Endothelial cell of umbilical vein (primary cell): ENCODE measurements at regions not wholly inside any gene's neighbourhood (a gene's known extent, or its start where the extent isn't known, plus 50 kb on each side); places are given as distances from the start of the nearest gene placed in this dataset.

Source experiments
- BruUV-seq: library from RNA; stranded (reverse); fragments of 400-500 nt; replicated peaks from 2 replicates; lab custom pipeline; 2021; lab: Mats Ljungman, UMichigan
- CTCF ChIA-PET: fragments of 300-600, 350-600 bp; sonication (Branson Sonifier 250); formaldehyde crosslinking; loops from one replicate; lab custom pipeline; 2021; ENCODE audit warnings: antibody characterized with exemption, inconsistent platforms; lab: Charles Lee
- POLR2A ChIA-PET: fragments of 300-600, 350-600 bp; sonication (Branson Sonifier 250); formaldehyde crosslinking; loops from one replicate; lab custom pipeline; 2021; ENCODE audit warnings: antibody characterized with exemption, inconsistent platforms; lab: Charles Lee
- DNase-seq: peaks from one replicate; pipeline ENCODE4 v3.0.0-alpha.2; 2011; ENCODE audit warnings: low read depth, low spot score
- FAIRE-seq: peaks from 2 replicates; lab custom pipeline; 2011; peaks lifted over from hg19 to GRCh38; lab: Jason Lieb, UNC
- H2AFZ ChIP-seq: 2 replicates; pipeline ENCODE4 v1.6.0; 2012; ENCODE audit warnings: low read depth, low read length, control low read depth, inconsistent platforms
- H3K27ac ChIP-seq: 2 replicates; pipeline ENCODE4 v1.5.1; 2011; ENCODE audit warnings: low read depth, mild to moderate bottlenecking, control low read depth, low read length, moderate library complexity; ENCODE audit not compliant: insufficient read depth
- H3K27me3 ChIP-seq, 2 experiments: 2 replicates each; pipeline versions ENCODE4 v1.6.0 to v1.6.1; 2011; ENCODE audit warnings: low read length in 2 of 2, mixed read lengths in 1 of 2; ENCODE audit not compliant: control insufficient read depth in 2 of 2, insufficient read depth in 2 of 2
- H3K36me3 ChIP-seq, 2 experiments: 2 replicates in 1 of 2; 3 replicates in 1 of 2; pipeline ENCODE4 v1.5.1; 2011; ENCODE audit warnings: low read length in 2 of 2, mild to moderate bottlenecking in 1 of 2, moderate library complexity in 1 of 2; ENCODE audit not compliant: control insufficient read depth in 2 of 2, insufficient read depth in 2 of 2; ENCODE audit errors: extremely low read depth in 1 of 2
- H3K4me1 ChIP-seq: 3 replicates; pipeline ENCODE4 v1.5.1; 2011; ENCODE audit warnings: mild to moderate bottlenecking, low read length; ENCODE audit not compliant: control insufficient read depth, insufficient read depth; ENCODE audit errors: extremely low read depth
- H3K4me2 ChIP-seq: 2 replicates; pipeline ENCODE4 v1.6.1; 2011; ENCODE audit warnings: low read length, control low read depth, mixed read lengths; ENCODE audit not compliant: insufficient read depth
- H3K4me3 ChIP-seq, 3 experiments: fragments of 200-600 bp in 1 of 3; sonication (generic), shearing (Covaris generic) in 1 of 3; replicated peaks in 1 of 3; 2 replicates each; pipeline ENCODE4 v1.5.1; 2011 to 2016; ENCODE audit warnings: control low read depth in 3 of 3, low read length in 3 of 3, mild to moderate bottlenecking in 2 of 3, inconsistent platforms in 1 of 3, low read depth in 1 of 3, moderate library complexity in 1 of 3; ENCODE audit not compliant: insufficient read depth in 1 of 3
- H3K79me2 ChIP-seq: 2 replicates; pipeline ENCODE4 v1.6.0; 2012; ENCODE audit warnings: low read length, inconsistent platforms; ENCODE audit not compliant: control insufficient read depth, insufficient read depth
- H3K9ac ChIP-seq: replicated peaks from 2 replicates; pipeline ENCODE3; 2011; ENCODE audit warnings: low read length, control low read depth; ENCODE audit not compliant: insufficient read depth; ENCODE audit errors: extremely low read depth
- H3K9me1 ChIP-seq: replicated peaks from 3 replicates; pipeline ENCODE4 v1.6.0; 2011; ENCODE audit warnings: mild to moderate bottlenecking, low read length; ENCODE audit not compliant: control insufficient read depth, insufficient read depth; ENCODE audit errors: extremely low read depth
- H3K9me3 ChIP-seq: replicated peaks from 2 replicates; pipeline ENCODE4 v1.5.1; 2012; ENCODE audit warnings: low read length, inconsistent platforms; ENCODE audit not compliant: control insufficient read depth, insufficient read depth
- H4K20me1 ChIP-seq: replicated peaks from 2 replicates; pipeline ENCODE3; 2011; ENCODE audit warnings: mild to moderate bottlenecking, low read length; ENCODE audit not compliant: control insufficient read depth, insufficient read depth; ENCODE audit errors: extremely low read depth
- EZH2 ChIP-seq: IDR thresholded peaks from 2 replicates; pipeline ENCODE4 v1.6.1; 2012; ENCODE audit warnings: borderline replicate concordance, low read depth, mild to moderate bottlenecking, moderate library complexity, low read length, inconsistent platforms; ENCODE audit not compliant: severe bottlenecking
- FOS ChIP-seq: IDR thresholded peaks from 2 replicates; pipeline ENCODE4 v1.6.1; 2011; ENCODE audit warnings: mild to moderate bottlenecking, low read length, moderate library complexity, borderline replicate concordance; ENCODE audit not compliant: insufficient read depth
- GATA2 ChIP-seq: IDR thresholded peaks from 2 replicates; pipeline ENCODE4 v1.7.0; 2011; ENCODE audit warnings: low read depth, mild to moderate bottlenecking, moderate library complexity, mixed read lengths, low read length; ENCODE audit not compliant: insufficient read length, insufficient read depth
- JUN ChIP-seq: IDR thresholded peaks from 2 replicates; pipeline ENCODE4 v1.6.1; 2011; ENCODE audit warnings: borderline replicate concordance, low read depth; ENCODE audit not compliant: insufficient read length, insufficient read depth
- MAX ChIP-seq: IDR thresholded peaks from 2 replicates; pipeline ENCODE4 v1.6.1; 2011; ENCODE audit not compliant: insufficient read depth, insufficient read length
- MYC ChIP-seq: IDR thresholded peaks from one replicate; pipeline ENCODE4 v1.6.1; 2011; ENCODE audit warnings: mild to moderate bottlenecking, low read depth, low read length
- POLR2A ChIP-seq: IDR thresholded peaks from 2 replicates; pipeline ENCODE4 v1.6.1; 2012; ENCODE audit warnings: low read depth, mild to moderate bottlenecking, control low read depth, low read length
- POLR2AphosphoS5 ChIP-seq: IDR thresholded peaks from 2 replicates; pipeline ENCODE4 v1.6.1; 2012; ENCODE audit warnings: low read depth, mild to moderate bottlenecking, control low read depth, low read length, moderate library complexity; ENCODE audit not compliant: insufficient read depth
- dilution Hi-C: fragments of 300-500 bp; cut with MboI; formaldehyde crosslinking; loops from one replicate; pipeline ENCODE4 v1.15.0; 2019; ENCODE audit warnings: low sequenced_read_pairs; ENCODE audit not compliant: extremely low pct_ligation_motif_present
- intact Hi-C: fragments of 100-400 bp; cut with micrococcal nuclease; formaldehyde crosslinking; loops from one replicate; pipeline ENCODE4 v1.10.0; 2022
- TF ChIP-seq, protein P1 (sequence below), 2 donors: IDR thresholded peaks; 1 replicate in 1 of 2; 2 replicates in 1 of 2; pipeline ENCODE4 v1.5.1; 2011; ENCODE audit warnings: low read length in 2 of 2, mild to moderate bottlenecking in 2 of 2, moderate library complexity in 2 of 2, control low read depth in 1 of 2, inconsistent platforms in 1 of 2, low read depth in 1 of 2; ENCODE audit not compliant: insufficient read depth in 1 of 2; ENCODE audit errors: extremely low read depth in 1 of 2

GRCh38 chr15:27660676-27661075 lies 438.4 kb downstream of the OCA2 start:
- DNase-seq (no peak), FAIRE-seq (no peak)
- ChIA-PET CTCF (no interaction called here), POLR2A (no interaction called here)
- no peaks in the 10 kb centered on the region for H3K4me1 ChIP-seq
- no peaks in the 10 kb centered on the region for H3K79me2 ChIP-seq
- dilution Hi-C loops (no loop called here), intact Hi-C loops (no loop called here)
- H3K27me3 ChIP-seq: no peaks in the 10 kb centered on the region
- H3K27ac ChIP-seq: no peak overlapping the region
- no peaks in the 10 kb centered on the region for H3K9me3 ChIP-seq
- no peaks in the 10 kb centered on the region for H3K36me3 ChIP-seq
- no peak overlapping the region for H3K4me3 ChIP-seq
- H3K9me1 ChIP-seq: no peaks in the 10 kb centered on the region
- H3K4me2 ChIP-seq: no peak overlapping the region
- TF ChIP-seq MYC (no peak), FOS (no peak), GATA2 (no peak), POLR2AphosphoS5 (no peak), MAX (no peak), EZH2 (no peak), POLR2A (no peak), JUN (no peak)
- TF ChIP-seq, protein P1, sequence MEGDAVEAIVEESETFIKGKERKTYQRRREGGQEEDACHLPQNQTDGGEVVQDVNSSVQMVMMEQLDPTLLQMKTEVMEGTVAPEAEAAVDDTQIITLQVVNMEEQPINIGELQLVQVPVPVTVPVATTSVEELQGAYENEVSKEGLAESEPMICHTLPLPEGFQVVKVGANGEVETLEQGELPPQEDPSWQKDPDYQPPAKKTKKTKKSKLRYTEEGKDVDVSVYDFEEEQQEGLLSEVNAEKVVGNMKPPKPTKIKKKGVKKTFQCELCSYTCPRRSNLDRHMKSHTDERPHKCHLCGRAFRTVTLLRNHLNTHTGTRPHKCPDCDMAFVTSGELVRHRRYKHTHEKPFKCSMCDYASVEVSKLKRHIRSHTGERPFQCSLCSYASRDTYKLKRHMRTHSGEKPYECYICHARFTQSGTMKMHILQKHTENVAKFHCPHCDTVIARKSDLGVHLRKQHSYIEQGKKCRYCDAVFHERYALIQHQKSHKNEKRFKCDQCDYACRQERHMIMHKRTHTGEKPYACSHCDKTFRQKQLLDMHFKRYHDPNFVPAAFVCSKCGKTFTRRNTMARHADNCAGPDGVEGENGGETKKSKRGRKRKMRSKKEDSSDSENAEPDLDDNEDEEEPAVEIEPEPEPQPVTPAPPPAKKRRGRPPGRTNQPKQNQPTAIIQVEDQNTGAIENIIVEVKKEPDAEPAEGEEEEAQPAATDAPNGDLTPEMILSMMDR (IDR thresholded peaks at IDR 0.05; ENCODE audit: extremely low read depth in 1 of 2, insufficient read depth in 1 of 2, low read depth in 1 of 2, low read length in 2 of 2): no peak
- no peaks in the 10 kb centered on the region for H4K20me1 ChIP-seq
- H2AFZ ChIP-seq: no peak overlapping the region
- BruUV-seq: no TSS peak
- no peak overlapping the region for H3K9ac ChIP-seq
